Ascending aorta (tissue), 2 donors: ENCODE measurements at regions not wholly inside any gene's neighbourhood (a gene's known extent, or its start where the extent isn't known, plus 50 kb on each side); places are given as distances from the start of the nearest gene placed in this dataset.

Experiments
- DNase-seq, 2 donors: peaks; one replicate each; pipeline ENCODE4 v3.0.0-alpha.2; 2019; ENCODE audit warnings: low spot score in 2 of 2
- H3K27ac ChIP-seq, 2 donors: fragments of 200-600 bp; sonication (generic); one replicate each; pipeline ENCODE4 v1.5.1; 2016 to 2017; ENCODE audit warnings: mild to moderate bottlenecking in 1 of 2
- H3K27me3 ChIP-seq: fragments of 200-600 bp; sonication (generic); one replicate; pipeline ENCODE4 v1.5.1; 2017
- H3K36me3 ChIP-seq, 2 donors: fragments of 200-600 bp; sonication (generic); one replicate each; pipeline ENCODE4 v1.5.1; 2016
- H3K4me1 ChIP-seq, 2 donors: fragments of 200-600 bp; sonication (generic); one replicate each; pipeline ENCODE4 v1.5.1; 2016 to 2017; ENCODE audit warnings: mild to moderate bottlenecking in 1 of 2
- H3K4me3 ChIP-seq, 2 donors: fragments of 200-600 bp; sonication (generic); one replicate each; pipeline ENCODE4 v1.5.1; 2016 to 2017; ENCODE audit warnings: mild to moderate bottlenecking in 1 of 2
- H3K9me3 ChIP-seq, 2 donors: fragments of 200-600 bp; sonication (generic); one replicate each; pipeline ENCODE4 v1.5.1; 2016
- CTCF ChIP-seq, 3 experiments: fragments of 200-600 bp in 2 of 3; fragments of 450-650 bp in 1 of 3; sonication (generic) in 2 of 3; IDR thresholded peaks; one replicate each; pipeline ENCODE4 v1.5.1; 2016 to 2019; ENCODE audit warnings: antibody characterized with exemption in 3 of 3, mild to moderate bottlenecking in 1 of 3, moderate library complexity in 1 of 3
- intact Hi-C: fragments of 100-400 bp; cut with DNase I; formaldehyde crosslinking; loops from one replicate; pipeline ENCODE4 v1.15.1; 2023

- Histone ChIP-seq H3K4me1 (peaks cover 0 to 8% of the 10 kb centered on the region in 2 donors), H3K9me3 (no peaks in the 10 kb centered on the region), H3K27ac (no peak overlapping the region), H3K4me3 (no peak overlapping the region), H3K36me3 (no peaks in the 10 kb centered on the region), H3K27me3 (no peaks in the 10 kb centered on the region)
- intact Hi-C loops = no loop called here
- DNase-seq = no peak
- TF ChIP-seq CTCF (IDR thresholded peaks at IDR 0.05) = no peak
These were observed 391.6 kb upstream of the RPS23 start for GRCh38 chr5:82669720-82670119.

GRCh38 chr5:82666312-82666711 lies 388.2 kb upstream of the RPS23 start:
- no peak overlapping the region for H3K4me3 ChIP-seq
- no peaks in the 10 kb centered on the region for H3K9me3 ChIP-seq
- no peaks in the 10 kb centered on the region for H3K36me3 ChIP-seq
- H3K27me3 ChIP-seq = no peaks in the 10 kb centered on the region
- intact Hi-C loops = no loop called here
- no peak for DNase-seq
- H3K27ac ChIP-seq = no peak overlapping the region
- TF ChIP-seq CTCF (IDR thresholded peaks at IDR 0.05) = no peak
- peaks cover 0 to 8% of the 10 kb centered on the region in 2 donors for H3K4me1 ChIP-seq

- no peak for TF ChIP-seq CTCF (IDR thresholded peaks at IDR 0.05)
- DNase-seq = no peak
- H3K4me1 ChIP-seq = peaks cover 0 to 8% of the 10 kb centered on the region in 2 donors
- no peaks in the 10 kb centered on the region for H3K9me3 ChIP-seq
- H3K36me3 ChIP-seq = no peaks in the 10 kb centered on the region
- H3K27me3 ChIP-seq = no peaks in the 10 kb centered on the region
- intact Hi-C loops = no loop called here
- no peak overlapping the region for H3K4me3 ChIP-seq
- no peak overlapping the region for H3K27ac ChIP-seq
These were observed 386.6 kb upstream of the RPS23 start for GRCh38 chr5:82664732-82665131.

GRCh38 chr5:82663225-82663624 lies 385.1 kb upstream of the RPS23 start:
- no peaks in the 10 kb centered on the region for H3K36me3 ChIP-seq
- no peak for TF ChIP-seq CTCF (IDR thresholded peaks at IDR 0.05)
- H3K27me3 ChIP-seq = no peaks in the 10 kb centered on the region
- H3K9me3 ChIP-seq = no peaks in the 10 kb centered on the region
- no peak overlapping the region for H3K27ac ChIP-seq
- peaks cover 0 to 8% of the 10 kb centered on the region in 2 donors for H3K4me1 ChIP-seq
- intact Hi-C loops = no loop called here
- H3K4me3 ChIP-seq = no peak overlapping the region
- no peak for DNase-seq

- no peak for TF ChIP-seq CTCF (IDR thresholded peaks at IDR 0.05)
- intact Hi-C loops = no loop called here
- H3K36me3 ChIP-seq = no peaks in the 10 kb centered on the region
These were observed 384.2 kb upstream of the RPS23 start for GRCh38 chr5:82662340-82662739.

GRCh38 chr5:82661933-82662332 lies 383.8 kb upstream of the RPS23 start:
- no peaks in the 10 kb centered on the region for H3K27me3 ChIP-seq
- no peaks in the 10 kb centered on the region for H3K9me3 ChIP-seq
- TF ChIP-seq CTCF (IDR thresholded peaks at IDR 0.05) = no peak
- intact Hi-C loops = no loop called here
- no peak for DNase-seq
- H3K36me3 ChIP-seq = no peaks in the 10 kb centered on the region
- H3K4me1 ChIP-seq = peaks cover 0 to 8% of the 10 kb centered on the region in 2 donors
- no peak overlapping the region for H3K27ac ChIP-seq
- no peak overlapping the region for H3K4me3 ChIP-seq

More at GRCh38 chr5:82662340-82662739, 384.2 kb upstream of the RPS23 start:
- Histone ChIP-seq H3K4me3 (no peak overlapping the region), H3K4me1 (peaks cover 0 to 8% of the 10 kb centered on the region in 2 donors), H3K27ac (no peak overlapping the region), H3K27me3 (no peaks in the 10 kb centered on the region), H3K9me3 (no peaks in the 10 kb centered on the region)
- DNase-seq = no peak
